ENCODE measurements at regions not wholly inside any gene's neighbourhood (a gene's known extent, or its start where the extent isn't known, plus 50 kb on each side); places are given as distances from the start of the nearest gene placed in this dataset.

GRCh38 chr10:30744106-30744505 is 114.6 kb upstream of the LYZL2 start:
- TF ChIP-seq CTCF (IDR thresholded peaks at IDR 0.05) (no peak), POLR2A (IDR thresholded peaks at IDR 0.05) (no peak)

All from uterus (tissue), 2 donors.